SU-DHL-6 (cell line): ENCODE measurements at regions not wholly inside any gene's neighbourhood (a gene's known extent, or its start where the extent isn't known, plus 50 kb on each side); places are given as distances from the start of the nearest gene placed in this dataset.

ENCODE experiments used
- H2AFZ ChIP-seq: fragments of 200-600 bp; sonication (generic); 2 replicates; pipeline ENCODE4 v1.6.1; 2014; ENCODE audit warnings: low read depth, mild to moderate bottlenecking, moderate library complexity, mixed read lengths, antibody characterized with exemption, low read length; ENCODE audit not compliant: severe bottlenecking
- H3F3A ChIP-seq: fragments of 200-600 bp; shearing (Covaris generic); 2 replicates; pipeline ENCODE4 v1.6.0; 2016; ENCODE audit warnings: antibody characterized with exemption, mild to moderate bottlenecking; ENCODE audit not compliant: insufficient read depth
- H3K27ac ChIP-seq: fragments of 200-600 bp; sonication (generic); 2 replicates; pipeline ENCODE4 v1.5.1; 2016; ENCODE audit warnings: low read depth, mild to moderate bottlenecking, low read length, moderate library complexity, mixed read lengths
- H3K27me3 ChIP-seq: fragments of 200-600 bp; sonication (generic), shearing (Covaris generic); 2 replicates; pipeline ENCODE4 v1.6.0; 2014; ENCODE audit warnings: mild to moderate bottlenecking, low read length
- H3K36me3 ChIP-seq: fragments of 200-600 bp; sonication (generic); 2 replicates; pipeline ENCODE4 v1.6.1; 2014; ENCODE audit warnings: mild to moderate bottlenecking, low read length, mixed read lengths
- H3K4me2 ChIP-seq: fragments of 300-600, 200-600 bp; shearing (Covaris generic), sonication (generic); 2 replicates; pipeline ENCODE4 v1.6.0; 2014; ENCODE audit warnings: low read length, low read depth, mild to moderate bottlenecking; ENCODE audit not compliant: poor library complexity, severe bottlenecking
- H3K4me3 ChIP-seq: fragments of 200-600 bp; sonication (generic); 2 replicates; pipeline ENCODE4 v1.5.1; 2014; ENCODE audit warnings: antibody characterized with exemption, low read length, mild to moderate bottlenecking, mixed read lengths; ENCODE audit not compliant: insufficient read depth, poor library complexity, severe bottlenecking
- H3K79me2 ChIP-seq: fragments of 200-600 bp; sonication (generic); 2 replicates; pipeline ENCODE4 v1.6.1; 2014; ENCODE audit warnings: mild to moderate bottlenecking, low read length, moderate library complexity; ENCODE audit not compliant: insufficient read depth
- H3K9ac ChIP-seq: fragments of 200-600 bp; sonication (generic); 2 replicates; pipeline ENCODE4 v1.7.0; 2014; ENCODE audit warnings: mild to moderate bottlenecking, low read length
- H3K9me2 ChIP-seq: fragments of 200-600 bp; sonication (generic); replicated peaks from 2 replicates; pipeline ENCODE4 v1.6.1; 2014; ENCODE audit warnings: low read length; ENCODE audit not compliant: insufficient read depth
- H3K9me3 ChIP-seq: fragments of 200-600 bp; sonication (generic); 2 replicates; pipeline ENCODE4 v1.6.1; 2014; ENCODE audit warnings: low read length, mixed read lengths; ENCODE audit not compliant: insufficient read depth
- H4K20me1 ChIP-seq: fragments of 200-600 bp; sonication (generic); 2 replicates; pipeline ENCODE4 v1.6.1; 2014; ENCODE audit warnings: low read depth, mild to moderate bottlenecking, antibody characterized with exemption, low read length, moderate library complexity, mixed read lengths
- EZH2phosphoT487 ChIP-seq: fragments of 200-600 bp; sonication (generic), shearing (Covaris generic); conservative IDR thresholded peaks from 2 replicates; pipeline ENCODE4 v1.6.1; 2018; ENCODE audit warnings: mild to moderate bottlenecking, antibody characterized with exemption, low read length, moderate library complexity, mixed read lengths
- TF ChIP-seq, protein P1 (sequence below): fragments of 200-600 bp; sonication (generic); IDR thresholded peaks from one replicate; pipeline ENCODE4 v1.5.1; 2017; ENCODE audit warnings: antibody characterized with exemption, mild to moderate bottlenecking, low read length, moderate library complexity; ENCODE audit not compliant: insufficient read depth, poor library complexity, severe bottlenecking

GRCh38 chr2:102886216-102886893, 124.5 kb downstream of the TMEM182 start:
- no peaks in the 10 kb centered on the region for H3K9me3 ChIP-seq
- H3K27ac ChIP-seq, result no peak overlapping the region
- H2AFZ ChIP-seq, result no peak overlapping the region
- H3F3A ChIP-seq, result no peaks in the 10 kb centered on the region
- no peaks in the 10 kb centered on the region for H3K36me3 ChIP-seq
- H3K27me3 ChIP-seq, result no peaks in the 10 kb centered on the region
- TF ChIP-seq, protein P1, sequence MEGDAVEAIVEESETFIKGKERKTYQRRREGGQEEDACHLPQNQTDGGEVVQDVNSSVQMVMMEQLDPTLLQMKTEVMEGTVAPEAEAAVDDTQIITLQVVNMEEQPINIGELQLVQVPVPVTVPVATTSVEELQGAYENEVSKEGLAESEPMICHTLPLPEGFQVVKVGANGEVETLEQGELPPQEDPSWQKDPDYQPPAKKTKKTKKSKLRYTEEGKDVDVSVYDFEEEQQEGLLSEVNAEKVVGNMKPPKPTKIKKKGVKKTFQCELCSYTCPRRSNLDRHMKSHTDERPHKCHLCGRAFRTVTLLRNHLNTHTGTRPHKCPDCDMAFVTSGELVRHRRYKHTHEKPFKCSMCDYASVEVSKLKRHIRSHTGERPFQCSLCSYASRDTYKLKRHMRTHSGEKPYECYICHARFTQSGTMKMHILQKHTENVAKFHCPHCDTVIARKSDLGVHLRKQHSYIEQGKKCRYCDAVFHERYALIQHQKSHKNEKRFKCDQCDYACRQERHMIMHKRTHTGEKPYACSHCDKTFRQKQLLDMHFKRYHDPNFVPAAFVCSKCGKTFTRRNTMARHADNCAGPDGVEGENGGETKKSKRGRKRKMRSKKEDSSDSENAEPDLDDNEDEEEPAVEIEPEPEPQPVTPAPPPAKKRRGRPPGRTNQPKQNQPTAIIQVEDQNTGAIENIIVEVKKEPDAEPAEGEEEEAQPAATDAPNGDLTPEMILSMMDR, result no peak
- no peak for TF ChIP-seq EZH2phosphoT487
- H3K9ac ChIP-seq, result no peak overlapping the region
- H3K79me2 ChIP-seq, result no peaks in the 10 kb centered on the region
- no peak overlapping the region for H3K4me3 ChIP-seq
- H3K9me2 ChIP-seq, result no peaks in the 10 kb centered on the region
- H4K20me1 ChIP-seq, result no peaks in the 10 kb centered on the region
- no peak overlapping the region for H3K4me2 ChIP-seq

- H3K4me2 ChIP-seq, result no peak overlapping the region
- no peaks in the 10 kb centered on the region for H3K9me3 ChIP-seq
- TF ChIP-seq, protein P1, result no peak
- TF ChIP-seq EZH2phosphoT487, result no peak
- no peak overlapping the region for H3K27ac ChIP-seq
- no peak overlapping the region for H3K4me3 ChIP-seq
- H3F3A ChIP-seq, result no peaks in the 10 kb centered on the region
- no peak overlapping the region for H2AFZ ChIP-seq
- H4K20me1 ChIP-seq, result no peaks in the 10 kb centered on the region
- H3K27me3 ChIP-seq, result no peaks in the 10 kb centered on the region
- no peak overlapping the region for H3K9ac ChIP-seq
- H3K9me2 ChIP-seq, result no peaks in the 10 kb centered on the region
- no peaks in the 10 kb centered on the region for H3K79me2 ChIP-seq
- H3K36me3 ChIP-seq, result no peaks in the 10 kb centered on the region
Observed at GRCh38 chr2:102888514-102888913, 126.7 kb downstream of the TMEM182 start.

- Histone ChIP-seq H3K4me3 (no peak overlapping the region), H3K27ac (no peak overlapping the region), H3K4me2 (no peak overlapping the region), H3K9me3 (no peaks in the 10 kb centered on the region), H3K79me2 (no peaks in the 10 kb centered on the region), H2AFZ (no peak overlapping the region), H3F3A (no peaks in the 10 kb centered on the region), H3K9me2 (no peaks in the 10 kb centered on the region), H3K27me3 (no peaks in the 10 kb centered on the region), H3K36me3 (no peaks in the 10 kb centered on the region), H3K9ac (no peak overlapping the region), H4K20me1 (no peaks in the 10 kb centered on the region)
- TF ChIP-seq EZH2phosphoT487, result no peak
- TF ChIP-seq, protein P1, result no peak
Observed at GRCh38 chr2:102891296-102891695, 129.5 kb downstream of the TMEM182 start.
